ENCODE measurements at regions not wholly inside any gene's neighbourhood (a gene's known extent, or its start where the extent isn't known, plus 50 kb on each side); places are given as distances from the start of the nearest gene placed in this dataset.

DNA sequence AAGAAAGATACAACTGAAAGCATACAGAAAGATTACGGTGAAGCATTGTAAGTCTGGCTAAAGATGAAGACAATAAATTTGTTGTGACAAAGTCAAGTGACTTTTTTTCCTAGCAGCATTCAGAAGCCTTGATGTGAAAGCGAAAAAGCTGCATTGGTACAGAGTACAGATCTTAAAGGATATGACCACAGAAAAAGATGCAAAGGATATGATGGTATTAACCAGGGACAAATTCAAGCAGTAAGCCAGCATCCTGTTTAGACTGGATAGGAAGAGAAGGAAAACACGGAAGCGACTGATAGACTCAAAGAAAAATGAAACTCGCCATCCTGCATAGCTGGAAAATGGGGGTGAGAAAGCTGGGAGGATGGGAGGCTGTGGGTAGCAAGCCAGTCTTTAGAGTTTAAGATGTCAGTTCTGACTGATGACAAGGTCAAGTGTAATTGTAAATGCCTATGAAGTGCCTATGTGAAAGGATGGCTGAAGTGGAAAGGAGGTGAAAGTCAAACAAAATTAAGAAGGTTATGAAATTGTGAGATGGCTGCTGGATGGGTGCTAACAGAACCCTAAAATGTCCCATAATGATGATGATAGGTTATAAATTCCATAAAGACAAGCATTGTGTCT lies 92.4 kb downstream of the PHLDA1 start:
- no peak for DNase-seq (ENCODE audit: low spot score)
- WGBS = 88% methylated on average over 5 of the region's 5 CpGs
- Histone ChIP-seq H3K27me3 (replicated peaks; ENCODE audit: insufficient read depth) (no peaks in the 10 kb centered on the region), H3K4me3 (no peak overlapping the region), H3K36me3 (no peaks in the 10 kb centered on the region), H3K9me3 (no peaks in the 10 kb centered on the region), H3K27ac (no peak overlapping the region), H3K4me1 (replicated peaks) (no peaks in the 10 kb centered on the region)
- TF ChIP-seq, protein P1, sequence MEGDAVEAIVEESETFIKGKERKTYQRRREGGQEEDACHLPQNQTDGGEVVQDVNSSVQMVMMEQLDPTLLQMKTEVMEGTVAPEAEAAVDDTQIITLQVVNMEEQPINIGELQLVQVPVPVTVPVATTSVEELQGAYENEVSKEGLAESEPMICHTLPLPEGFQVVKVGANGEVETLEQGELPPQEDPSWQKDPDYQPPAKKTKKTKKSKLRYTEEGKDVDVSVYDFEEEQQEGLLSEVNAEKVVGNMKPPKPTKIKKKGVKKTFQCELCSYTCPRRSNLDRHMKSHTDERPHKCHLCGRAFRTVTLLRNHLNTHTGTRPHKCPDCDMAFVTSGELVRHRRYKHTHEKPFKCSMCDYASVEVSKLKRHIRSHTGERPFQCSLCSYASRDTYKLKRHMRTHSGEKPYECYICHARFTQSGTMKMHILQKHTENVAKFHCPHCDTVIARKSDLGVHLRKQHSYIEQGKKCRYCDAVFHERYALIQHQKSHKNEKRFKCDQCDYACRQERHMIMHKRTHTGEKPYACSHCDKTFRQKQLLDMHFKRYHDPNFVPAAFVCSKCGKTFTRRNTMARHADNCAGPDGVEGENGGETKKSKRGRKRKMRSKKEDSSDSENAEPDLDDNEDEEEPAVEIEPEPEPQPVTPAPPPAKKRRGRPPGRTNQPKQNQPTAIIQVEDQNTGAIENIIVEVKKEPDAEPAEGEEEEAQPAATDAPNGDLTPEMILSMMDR (IDR thresholded peaks at IDR 0.05) = no peak
- no peak for TF ChIP-seq POLR2AphosphoS5 (IDR thresholded peaks at IDR 0.05)
- TF ChIP-seq POLR2A (IDR thresholded peaks at IDR 0.05) = no peak
- intact Hi-C loops (cut with DNase I) = no loop called here

DNA sequence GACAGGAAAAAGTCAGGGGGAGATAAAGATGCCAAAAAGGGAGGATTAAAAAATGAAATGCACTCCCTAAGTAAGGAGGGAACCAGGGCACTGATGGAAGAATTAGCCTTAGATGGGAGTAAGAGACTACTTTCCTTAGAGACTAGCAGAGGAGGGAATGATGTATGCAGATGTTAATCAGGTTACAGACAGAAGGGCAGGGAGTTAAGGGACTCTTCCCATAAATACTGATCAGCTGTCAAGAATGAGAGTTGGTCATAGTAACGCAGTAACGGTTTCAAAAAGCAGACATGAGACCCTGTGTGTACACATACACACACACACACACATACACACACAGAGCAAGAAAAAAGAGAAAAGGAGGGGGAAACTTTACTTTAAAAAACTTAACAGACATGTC lies 93.4 kb downstream of the PHLDA1 start:
- intact Hi-C loops (cut with DNase I) = no loop called here
- H3K27ac ChIP-seq = no peak overlapping the region
- 83% methylated on average over 2 of the region's 2 CpGs for WGBS

DNA sequence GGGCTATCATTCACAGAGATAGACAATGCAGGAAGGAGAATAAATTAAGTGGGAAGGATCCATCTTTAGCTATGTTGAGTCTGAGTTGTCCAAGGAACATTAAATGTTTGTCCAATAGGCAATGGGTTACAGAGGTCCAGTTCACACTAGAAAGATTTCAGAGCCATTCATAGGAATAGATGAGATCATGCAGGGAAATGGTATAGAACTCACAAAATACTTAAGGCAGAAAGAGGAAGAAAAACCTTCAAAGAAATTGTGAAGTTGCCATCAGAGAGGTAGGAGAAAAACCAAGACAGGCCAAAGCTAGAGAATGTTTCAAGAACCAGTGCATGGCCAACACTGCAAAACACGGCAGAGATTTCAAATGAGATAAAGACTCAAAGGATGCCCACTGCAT lies 94.1 kb downstream of the PHLDA1 start:
- no peak overlapping the region for H3K4me3 ChIP-seq
- no peak overlapping the region for H3K27ac ChIP-seq
- no peaks in the 10 kb centered on the region for H3K27me3 ChIP-seq (replicated peaks; ENCODE audit: insufficient read depth)
- DNase-seq (ENCODE audit: low spot score) = no peak
- H3K9me3 ChIP-seq = no peaks in the 10 kb centered on the region
- intact Hi-C loops (cut with DNase I) = no loop called here
- WGBS = 63% methylated on average over 1 of the region's 1 CpG
- no peaks in the 10 kb centered on the region for H3K36me3 ChIP-seq
- TF ChIP-seq POLR2AphosphoS5 (IDR thresholded peaks at IDR 0.05) = no peak
- TF ChIP-seq, protein P1 (IDR thresholded peaks at IDR 0.05) = no peak
- no peaks in the 10 kb centered on the region for H3K4me1 ChIP-seq (replicated peaks)

More for the DNA sequence above, 93.4 kb downstream of the PHLDA1 start:
- no peaks in the 10 kb centered on the region for H3K27me3 ChIP-seq (replicated peaks; ENCODE audit: insufficient read depth)
- H3K36me3 ChIP-seq = no peaks in the 10 kb centered on the region
- no peaks in the 10 kb centered on the region for H3K9me3 ChIP-seq
- H3K4me3 ChIP-seq = no peak overlapping the region
- DNase-seq (ENCODE audit: low spot score) = no peak
- TF ChIP-seq POLR2A (IDR thresholded peaks at IDR 0.05) (no peak), POLR2AphosphoS5 (IDR thresholded peaks at IDR 0.05) (no peak)
- TF ChIP-seq, protein P1 (IDR thresholded peaks at IDR 0.05) = no peak
- no peaks in the 10 kb centered on the region for H3K4me1 ChIP-seq (replicated peaks)

DNA sequence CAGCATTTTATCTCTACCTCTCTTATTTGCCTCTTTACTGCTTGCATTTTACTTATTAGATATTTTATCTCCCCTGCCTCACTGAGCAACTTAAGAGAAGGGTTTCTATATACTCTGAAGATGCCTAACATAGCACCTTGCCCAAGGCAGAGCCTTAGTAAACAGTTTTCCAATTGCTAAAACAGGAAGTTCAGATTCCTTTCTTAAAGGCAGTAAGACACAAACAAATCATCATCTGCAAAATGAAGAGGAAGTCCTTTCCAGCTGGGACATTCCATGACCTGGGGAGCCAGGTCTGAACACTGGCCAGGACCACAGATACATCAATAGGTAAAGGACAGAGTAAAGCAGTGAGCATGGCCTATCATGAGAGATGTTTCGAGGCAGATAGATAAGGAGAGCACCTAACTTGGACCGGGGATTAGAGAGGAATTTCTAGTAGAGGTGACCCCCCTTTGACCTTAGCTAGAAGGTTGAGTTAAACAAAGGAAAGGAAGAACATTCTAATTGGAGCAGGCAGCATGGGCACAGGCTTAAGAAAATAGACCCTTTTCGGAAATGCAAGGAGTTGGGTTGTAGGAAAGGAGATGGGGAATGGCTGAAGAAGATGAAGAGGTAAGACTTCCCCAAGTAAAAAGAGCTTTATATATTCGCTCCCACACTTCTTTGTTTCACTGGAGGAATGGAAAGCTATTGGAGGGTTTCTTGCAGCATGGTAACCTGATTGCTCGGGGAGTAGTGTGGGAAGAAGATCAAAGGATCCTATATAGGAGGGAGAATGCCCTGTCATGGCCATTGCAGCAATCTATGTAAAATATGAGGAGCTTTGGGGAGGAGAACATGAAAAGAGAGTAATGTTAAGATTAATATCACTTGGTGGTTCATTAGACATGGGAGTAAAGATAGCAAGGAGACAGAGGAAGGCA lies 94.8 kb downstream of the PHLDA1 start:
- intact Hi-C loops (cut with DNase I) = no loop called here
- no peaks in the 10 kb centered on the region for H3K4me1 ChIP-seq (replicated peaks)

More for the DNA sequence above, 94.8 kb downstream of the PHLDA1 start:
- DNase-seq (ENCODE audit: low spot score) = no peak
- Histone ChIP-seq H3K9me3 (no peaks in the 10 kb centered on the region), H3K36me3 (no peaks in the 10 kb centered on the region), H3K4me3 (no peak overlapping the region), H3K27ac (no peak overlapping the region), H3K27me3 (replicated peaks; ENCODE audit: insufficient read depth) (no peaks in the 10 kb centered on the region)
- TF ChIP-seq, protein P1 (IDR thresholded peaks at IDR 0.05) = no peak
- WGBS = 94% methylated on average over 5 of the region's 5 CpGs

Measured in prostate gland (tissue), 2 donors.